HG03108 (cell line): ENCODE measurements at regions not wholly inside any gene's neighbourhood (a gene's known extent, or its start where the extent isn't known, plus 50 kb on each side); places are given as distances from the start of the nearest gene placed in this dataset.

ENCODE experiments used
- ATAC-seq: cut with Tn5 transposase; IDR thresholded peaks from one replicate; pipeline ENCODE4 v1.9.1; 2021; ENCODE audit warnings: moderate library complexity; ENCODE audit not compliant: unreplicated experiment

DNA sequence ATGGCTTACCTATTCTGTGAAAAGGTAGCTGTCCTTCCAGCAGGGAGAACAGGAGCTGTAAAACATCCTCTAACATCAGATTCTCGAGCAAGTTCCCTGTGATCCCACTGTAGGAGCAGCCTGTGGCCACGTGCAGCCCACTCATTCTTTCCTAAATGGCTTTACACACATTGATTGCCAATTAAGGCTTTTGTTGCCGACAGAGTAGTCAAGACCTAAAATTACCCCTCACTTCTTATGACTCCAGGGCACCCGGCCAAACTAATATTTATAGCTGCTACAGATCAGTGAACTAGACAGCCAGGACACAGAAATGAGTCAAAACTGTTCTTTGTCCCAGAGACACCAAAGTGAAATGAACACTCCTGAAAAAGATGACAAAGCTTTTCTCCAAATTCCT is 832.1 kb downstream of the SORCS3 start:
- no peak for ATAC-seq

DNA sequence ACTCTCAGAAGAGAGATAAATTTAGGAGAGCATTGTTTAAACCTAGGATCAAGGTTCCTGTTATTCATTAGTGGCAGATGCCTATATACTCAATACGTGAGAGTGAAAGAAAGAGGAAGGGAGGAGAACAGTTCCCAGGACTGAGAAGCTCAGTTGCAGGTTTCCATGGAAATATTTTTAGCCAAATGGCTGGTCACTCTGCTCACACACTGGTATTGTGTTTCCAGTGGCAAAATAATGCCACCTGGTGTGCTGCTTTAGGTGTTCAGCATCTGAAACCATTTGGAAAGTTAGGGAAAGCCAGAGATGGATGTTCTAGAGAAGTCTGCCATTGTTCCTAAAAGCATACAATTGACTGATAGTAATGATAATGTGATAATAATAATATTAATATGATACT is 827.7 kb downstream of the SORCS3 start:
- no peak for ATAC-seq

- no peak for ATAC-seq
These were observed 825.4 kb downstream of the SORCS3 start for GRCh38 chr10:105466521-105466920.

- ATAC-seq, result no peak
These were observed 793.9 kb downstream of the SORCS3 start for GRCh38 chr10:105434970-105435369.

GRCh38 chr10:105413997-105414396 is 772.9 kb downstream of the SORCS3 start:
- ATAC-seq, result no peak

DNA sequence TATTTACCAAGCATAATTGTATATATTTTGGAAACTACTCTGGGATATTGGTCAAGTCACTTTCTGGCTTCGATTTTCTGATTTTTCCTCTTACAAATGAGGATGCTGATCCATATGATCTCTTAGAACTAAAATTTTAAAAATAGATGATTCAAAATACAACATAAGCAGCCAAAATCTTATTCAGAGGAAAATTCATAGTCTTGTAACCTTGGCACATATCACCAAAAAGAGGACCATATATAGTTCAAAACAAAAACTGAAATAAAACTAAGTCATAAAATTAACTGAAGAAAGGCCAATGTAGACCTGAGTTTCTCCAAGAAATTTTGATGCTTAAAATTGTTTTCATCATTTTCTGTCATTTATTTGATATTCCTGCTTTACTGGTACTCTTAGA is 768.3 kb downstream of the SORCS3 start:
- no peak for ATAC-seq

GRCh38 chr10:105406488-105406887 is 765.4 kb downstream of the SORCS3 start:
- ATAC-seq, result no peak

DNA sequence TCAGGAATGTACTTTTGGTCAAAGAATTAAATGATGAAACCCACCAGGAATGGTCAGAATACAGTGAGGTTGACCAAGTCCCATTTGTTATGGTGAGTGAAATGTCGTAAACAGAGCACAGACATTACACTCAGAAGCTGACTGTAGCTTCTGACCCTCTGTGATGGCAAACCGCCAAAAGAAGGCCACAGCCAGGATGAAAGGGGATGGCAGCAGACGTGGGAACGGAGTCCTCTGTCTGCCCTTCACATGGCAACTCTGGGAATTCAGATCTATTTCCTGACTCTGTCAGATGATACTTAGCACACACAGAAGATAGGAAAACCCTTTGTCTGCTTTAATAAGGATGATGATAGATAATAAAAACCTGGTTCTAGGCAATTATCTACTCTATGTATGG is 757.1 kb downstream of the SORCS3 start:
- ATAC-seq, result no peak

DNA sequence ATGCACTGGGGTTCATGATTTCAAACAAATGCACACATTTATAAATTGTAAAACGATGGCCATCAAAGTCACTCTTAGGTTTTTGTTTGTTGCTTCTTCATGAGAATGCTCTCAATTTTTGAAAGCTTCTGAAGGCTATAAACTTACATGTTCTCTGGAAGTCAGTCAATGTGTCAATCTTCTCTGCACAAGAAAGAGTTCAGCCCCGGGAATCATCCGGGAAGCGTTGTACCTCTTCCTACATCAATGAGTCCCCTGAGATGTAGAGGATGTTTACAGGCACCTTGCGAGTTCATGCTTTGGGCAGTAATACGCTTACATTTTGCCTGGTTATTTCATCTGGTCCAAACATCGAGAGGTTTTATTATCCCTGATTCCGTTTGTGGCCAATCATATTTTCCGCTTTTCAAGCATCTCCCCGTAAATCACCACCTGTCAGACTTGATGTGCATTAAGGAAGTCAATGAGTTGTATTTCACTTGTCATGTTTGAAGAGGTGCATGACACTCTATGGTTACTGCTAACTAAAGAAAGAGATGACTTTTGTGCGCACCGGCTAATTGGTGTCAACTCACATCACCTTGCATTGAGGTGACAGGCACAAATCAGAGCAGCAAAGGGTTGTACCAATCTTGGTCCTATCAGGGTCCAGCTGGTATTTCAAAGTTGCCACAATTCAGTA is 750.7 kb downstream of the SORCS3 start:
- no peak for ATAC-seq

DNA sequence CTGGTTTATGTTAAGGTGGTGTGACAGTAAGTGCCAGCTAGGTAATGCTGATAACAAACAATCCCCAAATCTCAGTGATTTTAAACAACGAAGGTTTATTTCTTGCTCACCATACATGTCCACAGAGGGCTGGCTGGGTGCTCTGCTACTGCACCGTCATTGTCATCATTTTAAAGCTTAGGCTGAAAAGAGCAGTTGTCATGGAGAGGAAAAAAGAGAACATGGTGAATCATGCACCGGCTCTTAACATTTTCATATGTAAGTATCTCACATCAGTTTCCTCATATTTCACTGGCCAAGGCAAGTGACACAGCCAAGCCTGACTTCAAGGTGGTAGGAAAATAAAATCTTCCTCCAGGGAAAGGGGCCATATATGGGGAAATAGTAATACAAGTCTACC is 746.9 kb downstream of the SORCS3 start:
- ATAC-seq, result no peak

GRCh38 chr10:105383978-105384377 is 742.9 kb downstream of the SORCS3 start:
- ATAC-seq, result no peak

- no peak for ATAC-seq
These were observed 729.6 kb downstream of the SORCS3 start for GRCh38 chr10:105370692-105371091.

DNA sequence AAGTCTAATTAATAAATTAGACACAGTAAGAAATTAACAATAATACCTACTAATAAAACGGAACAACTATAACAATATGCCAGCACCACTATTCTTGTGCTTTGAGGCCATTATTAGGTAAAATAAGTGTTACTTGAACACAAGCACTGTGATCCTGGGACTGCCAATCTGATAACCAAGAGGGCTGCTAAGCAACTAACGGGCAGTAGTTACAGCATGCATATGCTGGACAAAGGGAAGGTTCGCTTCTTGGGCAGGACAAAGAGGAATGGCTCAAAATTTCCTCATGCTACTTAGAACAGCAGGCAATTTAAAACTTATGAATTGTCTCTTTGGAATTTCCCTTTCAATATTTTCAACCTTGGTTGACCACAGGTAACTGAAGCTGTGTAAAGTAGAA is 718.6 kb downstream of the SORCS3 start:
- no peak for ATAC-seq

DNA sequence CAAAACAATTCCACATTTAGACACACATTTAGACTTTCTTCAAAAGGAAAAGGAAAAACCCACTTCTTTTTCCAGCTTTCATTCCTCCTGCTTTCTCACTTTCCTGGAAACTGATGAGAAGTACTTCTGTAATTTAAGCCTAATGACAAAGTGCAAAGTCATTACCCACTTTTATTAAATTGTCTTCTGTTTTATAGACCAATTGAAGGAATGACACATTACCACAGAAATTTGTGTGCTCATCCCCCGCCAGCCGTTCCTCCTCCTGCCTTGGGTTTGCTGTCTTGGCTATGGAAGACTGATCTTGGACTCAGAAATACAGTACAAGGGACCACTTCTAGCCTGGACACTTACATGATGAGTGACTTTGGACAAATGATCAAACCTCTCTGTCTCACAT is 717.8 kb downstream of the SORCS3 start:
- ATAC-seq, result no peak

DNA sequence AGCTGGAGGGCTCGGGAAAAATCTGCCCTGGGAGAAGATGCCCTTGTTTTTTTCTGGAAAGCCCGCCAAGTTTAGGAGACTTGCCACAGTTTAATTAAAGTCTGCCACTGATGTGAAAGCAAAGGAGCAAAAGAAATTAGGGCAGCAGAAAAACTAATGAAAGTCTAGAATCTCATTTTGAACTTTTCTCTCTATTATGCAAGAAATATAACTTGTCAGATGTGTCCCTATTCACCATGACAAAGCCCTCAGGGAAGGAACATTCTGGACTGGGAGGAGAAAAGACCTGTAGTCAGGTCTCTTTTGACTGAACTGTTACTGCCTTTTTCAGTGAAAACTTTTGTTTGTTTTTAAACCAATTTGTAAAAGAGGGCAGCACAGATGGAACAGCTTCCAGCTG is 715.5 kb downstream of the SORCS3 start:
- no peak for ATAC-seq

- ATAC-seq, result no peak
These were observed 712.9 kb downstream of the SORCS3 start for GRCh38 chr10:105354010-105354409.

- ATAC-seq, result no peak
These were observed 711.7 kb downstream of the SORCS3 start for GRCh38 chr10:105352827-105353226.

GRCh38 chr10:105352281-105352680 is 711.2 kb downstream of the SORCS3 start:
- no peak for ATAC-seq

GRCh38 chr10:105351187-105351586 is 710.1 kb downstream of the SORCS3 start:
- ATAC-seq, result no peak

- ATAC-seq, result no peak
These were observed 706.4 kb downstream of the SORCS3 start for GRCh38 chr10:105347487-105347886.

- ATAC-seq, result no peak
These were observed 701.5 kb downstream of the SORCS3 start for GRCh38 chr10:105342606-105343005.

DNA sequence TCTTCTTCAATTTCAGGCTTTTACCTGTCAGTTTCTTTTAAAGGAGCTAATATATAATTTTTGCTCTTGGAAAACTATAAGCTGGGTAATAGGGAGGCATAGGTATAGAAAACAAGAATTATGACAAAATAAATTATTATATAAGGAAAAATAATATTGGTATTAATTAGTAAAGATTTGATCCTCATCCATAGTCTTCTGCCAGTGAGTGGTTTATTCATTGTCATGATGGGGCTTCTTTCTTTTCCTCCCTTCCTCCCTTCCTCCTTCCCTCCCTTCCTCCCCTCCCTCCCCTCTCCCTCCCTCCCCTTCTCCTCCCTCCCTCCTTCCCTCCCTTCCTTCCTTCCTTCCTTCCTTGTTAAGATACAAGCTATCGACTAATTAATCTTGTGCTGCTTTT is 698.6 kb downstream of the SORCS3 start:
- ATAC-seq, result no peak

DNA sequence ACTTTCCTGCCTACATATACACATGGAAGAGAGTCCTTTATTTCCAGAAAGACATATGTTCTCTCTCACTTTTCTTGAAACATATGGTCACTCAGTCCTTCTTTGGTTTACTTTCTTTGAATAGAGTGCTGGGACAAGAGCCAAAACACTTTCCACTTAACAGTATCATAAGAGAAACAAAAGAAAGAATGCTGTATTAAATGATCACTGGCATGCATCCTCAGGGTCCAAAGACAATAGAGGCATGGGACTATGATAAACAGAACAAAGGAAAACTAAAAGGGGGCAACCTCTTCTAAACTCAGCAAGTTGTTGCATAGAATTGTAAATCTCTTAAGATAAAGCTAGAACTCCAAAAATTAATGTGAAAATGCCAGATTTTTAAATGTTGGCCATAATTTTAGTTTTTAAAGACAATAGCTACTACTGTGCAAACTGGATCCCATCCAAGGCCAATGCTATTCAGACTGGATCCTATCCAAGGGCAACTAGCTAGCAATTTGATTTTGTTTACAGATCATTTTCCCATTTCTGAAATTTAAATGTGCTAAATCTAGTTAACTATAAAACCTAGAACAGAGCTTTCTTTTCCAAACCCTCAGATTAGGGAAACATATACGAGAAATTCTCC is 687.5 kb downstream of the SORCS3 start:
- ATAC-seq, result no peak
